WI38 (cell line): ENCODE measurements at regions not wholly inside any gene's neighbourhood (a gene's known extent, or its start where the extent isn't known, plus 50 kb on each side); places are given as distances from the start of the nearest gene placed in this dataset.

Source experiments
- H3K4me3 ChIP-seq: 2 replicates; pipeline ENCODE4 v1.5.1; 2011; ENCODE audit warnings: low read depth, mild to moderate bottlenecking, control low read depth, low read length
- CTCF ChIP-seq: IDR thresholded peaks from 2 replicates; pipeline ENCODE4 v1.5.1; 2012; ENCODE audit warnings: low read depth, mild to moderate bottlenecking, control low read depth, low read length

- TF ChIP-seq CTCF: no peak
- H3K4me3 ChIP-seq: no peak overlapping the region
Observed at GRCh38 chr2:6493266-6493665, 372.4 kb downstream of the CMPK2 start.

DNA sequence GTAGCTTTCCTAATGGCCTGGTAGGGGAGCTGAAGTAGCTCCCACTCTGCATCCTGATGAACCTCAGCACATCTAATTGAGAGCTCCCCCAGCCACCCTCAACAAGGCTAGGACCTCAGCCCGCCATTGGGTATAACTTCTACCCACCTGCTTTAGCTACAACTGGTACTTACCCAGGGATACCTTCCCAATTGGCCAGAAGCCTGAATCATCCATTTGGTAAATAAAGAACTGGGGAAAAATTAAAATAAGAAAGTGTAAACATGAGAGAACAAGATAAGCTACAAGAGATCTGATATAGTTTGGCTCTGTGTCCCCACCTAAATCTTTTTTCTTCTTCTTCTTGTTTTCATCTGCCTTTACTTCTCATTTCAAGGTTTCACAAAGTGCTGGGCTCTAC lies 372.0 kb downstream of the CMPK2 start:
- H3K4me3 ChIP-seq: no peak overlapping the region
- TF ChIP-seq CTCF: no peak

- TF ChIP-seq CTCF: no peak
Observed at GRCh38 chr2:6495466-6495865, 370.2 kb downstream of the CMPK2 start.

GRCh38 chr2:6496376-6496775 lies 369.3 kb downstream of the CMPK2 start:
- H3K4me3 ChIP-seq: no peak overlapping the region
- TF ChIP-seq CTCF: no peak

More at GRCh38 chr2:6495466-6495865, 370.2 kb downstream of the CMPK2 start:
- H3K4me3 ChIP-seq: no peak overlapping the region

DNA sequence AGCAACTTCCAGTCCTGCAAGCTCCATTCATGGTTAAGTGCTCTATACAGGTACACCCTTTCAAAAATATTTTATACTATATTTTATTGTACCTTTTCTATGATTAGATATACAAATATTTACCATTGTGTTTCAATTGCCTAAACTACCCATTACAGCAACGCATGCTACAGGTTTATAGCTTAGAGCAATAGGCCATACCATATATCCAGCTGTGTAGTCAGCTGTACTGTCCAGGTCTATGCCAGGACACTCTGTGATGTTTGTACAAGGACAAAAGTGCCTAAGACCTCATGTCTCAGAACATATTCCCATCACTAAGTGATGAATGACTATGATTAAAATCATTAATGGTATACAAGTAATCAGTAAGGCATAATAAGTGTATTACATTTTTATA lies 368.7 kb downstream of the CMPK2 start:
- no peak for TF ChIP-seq CTCF
- H3K4me3 ChIP-seq: no peak overlapping the region

DNA sequence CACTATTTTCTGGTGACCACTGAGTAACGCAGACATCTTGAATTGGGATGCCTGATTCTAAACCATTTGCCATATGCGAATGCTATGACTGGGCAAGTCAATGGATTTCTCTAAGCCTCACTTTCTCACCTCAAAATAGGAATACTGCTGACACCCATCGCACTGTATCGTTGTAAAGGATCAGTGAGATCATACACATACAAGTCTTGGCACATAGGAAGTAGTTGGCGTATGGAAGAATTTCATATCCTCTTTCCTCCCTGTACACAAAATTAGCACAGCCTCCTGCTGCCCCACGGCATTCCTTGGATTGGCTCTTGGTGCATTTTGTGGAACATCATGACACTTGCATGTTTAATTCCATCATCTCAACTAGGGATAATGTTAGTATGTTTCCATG lies 366.9 kb downstream of the CMPK2 start:
- no peak overlapping the region for H3K4me3 ChIP-seq
- no peak for TF ChIP-seq CTCF

GRCh38 chr2:6499691-6500090 lies 366.0 kb downstream of the CMPK2 start:
- no peak for TF ChIP-seq CTCF

More at GRCh38 chr2:6499691-6500090, 366.0 kb downstream of the CMPK2 start:
- no peak overlapping the region for H3K4me3 ChIP-seq
